K562 (cell line): ENCODE measurements at regions not wholly inside any gene's neighbourhood (a gene's known extent, or its start where the extent isn't known, plus 50 kb on each side); places are given as distances from the start of the nearest gene placed in this dataset.

Experiments
- ATAC-seq: fragments of 200-7000 bp; cut with Tn5 transposase; 3 replicates; pipeline ENCODE4 v1.9.1; 2020; ENCODE audit warnings: moderate library complexity
- BruUV-seq: library from RNA; stranded (reverse); fragments of 400-500 nt; replicated peaks from 2 replicates; lab custom pipeline; 2021; lab: Mats Ljungman, UMichigan
- CTCF ChIA-PET: fragments of 300-600 bp; formaldehyde crosslinking; extraction: SDS; loops from one replicate; lab custom pipeline; 2021; ENCODE audit warnings: low intra/inter-chr PET ratio; lab: Yijun Ruan, JAX
- POLR2A ChIA-PET: fragments of 300-600, 350-650 bp; sonication (Branson Sonifier 250); formaldehyde crosslinking; extraction: SDS; loops from one replicate; lab custom pipeline; 2021; ENCODE audit warnings: antibody characterized with exemption, inconsistent platforms; lab: Yijun Ruan, JAX
- DNase-seq, 4 experiments: peaks; one replicate each; pipeline versions ENCODE4 v3.0.0 to v3.0.0-alpha.2; 2011 to 2018; ENCODE audit warnings: low spot score in 3 of 4, mixed read lengths in 3 of 4; ENCODE audit errors: extremely low read depth in 1 of 4
- FAIRE-seq: peaks from 2 replicates; lab custom pipeline; 2011; peaks lifted over from hg19 to GRCh38; lab: Jason Lieb, UNC
- H2AFZ ChIP-seq: 2 replicates; pipeline ENCODE4 v1.6.0; 2011; ENCODE audit warnings: low read depth, low read length, control low read depth, inconsistent platforms
- H3K27ac ChIP-seq: fragments of 200-600 bp; 3 replicates; pipeline ENCODE4 v1.8.0; 2011; ENCODE audit warnings: low read depth, mild to moderate bottlenecking, control low read depth, inconsistent platforms, low read length, moderate library complexity, mixed read lengths; ENCODE audit errors: extremely low read depth
- H3K27me3 ChIP-seq, 2 experiments: fragments of 300-600 bp in 1 of 2; 2 replicates in 1 of 2; 3 replicates in 1 of 2; pipeline versions ENCODE4 v1.6.0 to v1.8.0; 2011; ENCODE audit warnings: inconsistent platforms in 2 of 2, low read length in 2 of 2, mild to moderate bottlenecking in 1 of 2, mixed read lengths in 1 of 2, moderate library complexity in 1 of 2; ENCODE audit not compliant: control insufficient read depth in 2 of 2, insufficient read depth in 2 of 2
- H3K36me3 ChIP-seq: fragments of 300-600 bp; 3 replicates; pipeline ENCODE4 v1.8.0; 2011; ENCODE audit warnings: mild to moderate bottlenecking, low read length, inconsistent platforms; ENCODE audit not compliant: control insufficient read depth, insufficient read depth
- H3K4me1 ChIP-seq, 2 experiments: fragments of 200-600 bp in 1 of 2; replicated peaks in 1 of 2; 2 replicates in 1 of 2; 3 replicates in 1 of 2; pipeline versions ENCODE4 v1.5.1 to v1.8.0; 2011; ENCODE audit warnings: inconsistent platforms in 2 of 2, low read length in 2 of 2, mild to moderate bottlenecking in 1 of 2, mixed read lengths in 1 of 2, moderate library complexity in 1 of 2; ENCODE audit not compliant: control insufficient read depth in 2 of 2, insufficient read depth in 2 of 2
- H3K4me2 ChIP-seq: 2 replicates; pipeline ENCODE4 v1.6.1; 2011; ENCODE audit warnings: low read length, control low read depth, inconsistent platforms, mixed read lengths; ENCODE audit not compliant: insufficient read depth
- H3K4me3 ChIP-seq: fragments of 200-600 bp; sonication (generic), shearing (Covaris generic); 2 replicates; pipeline ENCODE4 v1.5.1; 2016; ENCODE audit warnings: control low read depth, inconsistent platforms
- H3K79me2 ChIP-seq: fragments of 200-600 bp; 3 replicates; pipeline ENCODE4 v1.8.0; 2011; ENCODE audit warnings: low read length, inconsistent platforms; ENCODE audit not compliant: control insufficient read depth, insufficient read depth
- H3K9ac ChIP-seq, 2 experiments: 2 replicates each; pipeline versions ENCODE4 v1.6.0 to v1.6.1; 2011; ENCODE audit warnings: low read depth in 2 of 2, low read length in 2 of 2, control low read depth in 1 of 2, inconsistent platforms in 1 of 2, mild to moderate bottlenecking in 1 of 2, mixed read lengths in 1 of 2; ENCODE audit not compliant: insufficient read depth in 1 of 2
- H3K9me1 ChIP-seq: one replicate; pipeline ENCODE4 v1.6.0; 2011; ENCODE audit warnings: inconsistent platforms, mild to moderate bottlenecking, low read length, moderate library complexity; ENCODE audit not compliant: control insufficient read depth, insufficient read depth
- H3K9me3 ChIP-seq: replicated peaks from 2 replicates; pipeline ENCODE4 v1.5.1; 2011; ENCODE audit warnings: low read depth, low read length, inconsistent platforms; ENCODE audit not compliant: control insufficient read depth, insufficient read depth
- H4K20me1 ChIP-seq: replicated peaks from 2 replicates; pipeline ENCODE4 v1.6.1; 2011; ENCODE audit warnings: low read length, inconsistent platforms, mixed read lengths; ENCODE audit not compliant: control insufficient read depth, insufficient read depth
- BRCA1 ChIP-seq, 2 experiments: fragments of 450-650 bp in 1 of 2; sonication (generic) in 1 of 2; formaldehyde crosslinking in 1 of 2; IDR thresholded peaks; 2 replicates each; pipeline versions ENCODE4 v1.5.0 to v1.6.1; 2017 to 2020; ENCODE audit warnings: mild to moderate bottlenecking in 1 of 2, missing genetic modification reagents in 1 of 2
- HDAC6 ChIP-seq: IDR thresholded peaks from 2 replicates; pipeline ENCODE4 v1.6.1; 2012; ENCODE audit warnings: low read depth, mild to moderate bottlenecking, control low read depth, inconsistent platforms, low read length, moderate library complexity
- HNRNPH1 ChIP-seq: fragments of 200-400 bp; formaldehyde crosslinking; optimal IDR thresholded peaks from 2 replicates; pipeline ENCODE3; 2017; ENCODE audit warnings: low read depth, mild to moderate bottlenecking, low read length, moderate library complexity
- POLR3A ChIP-seq: IDR thresholded peaks from 2 replicates; pipeline ENCODE4 v1.6.1; 2011; ENCODE audit warnings: borderline replicate concordance, mild to moderate bottlenecking, moderate library complexity; ENCODE audit not compliant: insufficient read length, insufficient read depth; ENCODE audit errors: extremely low read depth
- RB1 ChIP-seq: fragments of 450-650 bp; IDR thresholded peaks from 2 replicates; pipeline ENCODE4 v1.6.1; 2017; ENCODE audit warnings: low read depth, mild to moderate bottlenecking
- RBM17 ChIP-seq: fragments of 200-400 bp; formaldehyde crosslinking; IDR thresholded peaks from 2 replicates; pipeline ENCODE4 v1.6.1; 2017; ENCODE audit warnings: low read depth, mild to moderate bottlenecking, low read length, borderline replicate concordance
- RCOR1 ChIP-seq, 2 experiments: IDR thresholded peaks; 2 replicates each; pipeline ENCODE4 v1.6.1; 2012; ENCODE audit warnings: low read depth in 2 of 2, low read length in 2 of 2, borderline replicate concordance in 1 of 2, improper control_type of control experiment in 1 of 2
- SMAD4 ChIP-seq: fragments of 250-450 bp; sonication (Bioruptor Pico); conservative IDR thresholded peaks from 2 replicates; pipeline ENCODE4 v1.8.0; 2021; ENCODE audit warnings: inconsistent platforms, mild to moderate bottlenecking, moderate library complexity
- TARDBP ChIP-seq: fragments of 450-650 bp; IDR thresholded peaks from 2 replicates; pipeline ENCODE4 v1.6.1; 2016
- ZBTB49 ChIP-seq: sonication (generic); formaldehyde crosslinking; IDR thresholded peaks from 2 replicates; pipeline ENCODE4 v1.8.0; 2022; ENCODE audit warnings: missing genetic modification reagents, mild to moderate bottlenecking, borderline replicate concordance
- ZKSCAN1 ChIP-seq: fragments of 150-350 bp; IDR thresholded peaks from 2 replicates; pipeline ENCODE4 v1.6.1; 2016; ENCODE audit warnings: low read depth, low read length
- ZNF609 ChIP-seq: sonication (generic); formaldehyde crosslinking; IDR thresholded peaks from 2 replicates; pipeline ENCODE4 v1.8.1; 2023; ENCODE audit warnings: missing genetic modification reagents, mild to moderate bottlenecking, borderline replicate concordance
- WGBS: fragments of 100-300 bp; shearing (Covaris generic); methylation state at CpG from one replicate; pipeline ENCODE4 v1.1.6; 2016; ENCODE audit warnings: low coverage, mixed read lengths; ENCODE audit not compliant: insufficient coverage; ENCODE audit errors: missing lambda C conversion rate; 5-methylcytosine and 5-hydroxymethylcytosine counted together
- in situ Hi-C: fragments of 300-500 bp; cut with MboI; formaldehyde crosslinking; loops from 4 replicates; pipeline ENCODE4 v1.15.0; 2018; ENCODE audit warnings: inconsistent platforms, mixed read lengths
- intact Hi-C: fragments of 100-400 bp; cut with micrococcal nuclease; formaldehyde crosslinking; loops from 2 replicates; pipeline ENCODE4 v1.14.2; 2022

GRCh38 chr12:58487255-58487654 is 433.0 kb downstream of the LRIG3 start (continued):
- no peak for TF ChIP-seq HDAC6

- TF ChIP-seq SMAD4, result no peak
- TF ChIP-seq POLR3A, result no peak
- TF ChIP-seq BRCA1 (IDR thresholded peaks at IDR 0.05), result no peak
- no peak for TF ChIP-seq BRCA1 (CRISPR knock-in tag; IDR thresholded peaks at IDR 0.05)
- no peak for TF ChIP-seq RBM17
- TF ChIP-seq ZNF609, result no peak
- no peak for TF ChIP-seq RCOR1 (IDR thresholded peaks at IDR 0.05; ENCODE audit: borderline replicate concordance in 1 of 2, low read depth in 2 of 2, low read length in 2 of 2)
- no peak for TF ChIP-seq HNRNPH1
- TF ChIP-seq RB1, result no peak
- no peak for TF ChIP-seq ZKSCAN1
- no peak for TF ChIP-seq TARDBP
- no peak for TF ChIP-seq ZBTB49 (CRISPR knock-in tag)
- TF ChIP-seq, all 486 proteins: peak for 0
- POLR2A ChIA-PET, result no interaction called here
These were observed 432.6 kb downstream of the LRIG3 start for GRCh38 chr12:58487678-58488161.

More at GRCh38 chr12:58487678-58488161, 432.6 kb downstream of the LRIG3 start:
- Histone ChIP-seq H2AFZ (no peak overlapping the region), H3K4me3 (no peak overlapping the region), H3K4me1 (no peaks in the 10 kb centered on the region), H3K36me3 (no peaks in the 10 kb centered on the region), H3K27ac (no peak overlapping the region), H3K9me3 (no peaks in the 10 kb centered on the region; the same call in 1 of the 2 replicates), H3K79me2 (no peaks in the 10 kb centered on the region), H3K27me3 (no peaks in the 10 kb centered on the region), H3K9ac (no peak overlapping the region), H4K20me1 (no peaks in the 10 kb centered on the region), H3K9me1 (no peaks in the 10 kb centered on the region), H3K4me2 (no peak overlapping the region)
- CTCF ChIA-PET, result no interaction called here
- FAIRE-seq (no peak), DNase-seq (no peak), ATAC-seq (no peak)
- BruUV-seq, result no TSS peak
- 0% methylated on average over 1 of the region's 1 CpG for WGBS
- in situ Hi-C loops (no loop called here), intact Hi-C loops (no loop called here)
